SU-DHL-6 (cell line): ENCODE measurements at regions not wholly inside any gene's neighbourhood (a gene's known extent, or its start where the extent isn't known, plus 50 kb on each side); places are given as distances from the start of the nearest gene placed in this dataset.

Source experiments
- H2AFZ ChIP-seq: fragments of 200-600 bp; sonication (generic); 2 replicates; pipeline ENCODE4 v1.6.1; 2014; ENCODE audit warnings: low read depth, mild to moderate bottlenecking, moderate library complexity, mixed read lengths, antibody characterized with exemption, low read length; ENCODE audit not compliant: severe bottlenecking
- H3F3A ChIP-seq: fragments of 200-600 bp; shearing (Covaris generic); 2 replicates; pipeline ENCODE4 v1.6.0; 2016; ENCODE audit warnings: antibody characterized with exemption, mild to moderate bottlenecking; ENCODE audit not compliant: insufficient read depth
- H3K27ac ChIP-seq: fragments of 200-600 bp; sonication (generic); 2 replicates; pipeline ENCODE4 v1.5.1; 2016; ENCODE audit warnings: low read depth, mild to moderate bottlenecking, low read length, moderate library complexity, mixed read lengths
- H3K27me3 ChIP-seq: fragments of 200-600 bp; sonication (generic), shearing (Covaris generic); 2 replicates; pipeline ENCODE4 v1.6.0; 2014; ENCODE audit warnings: mild to moderate bottlenecking, low read length
- H3K36me3 ChIP-seq: fragments of 200-600 bp; sonication (generic); 2 replicates; pipeline ENCODE4 v1.6.1; 2014; ENCODE audit warnings: mild to moderate bottlenecking, low read length, mixed read lengths
- H3K4me2 ChIP-seq: fragments of 300-600, 200-600 bp; shearing (Covaris generic), sonication (generic); 2 replicates; pipeline ENCODE4 v1.6.0; 2014; ENCODE audit warnings: low read length, low read depth, mild to moderate bottlenecking; ENCODE audit not compliant: poor library complexity, severe bottlenecking
- H3K4me3 ChIP-seq: fragments of 200-600 bp; sonication (generic); 2 replicates; pipeline ENCODE4 v1.5.1; 2014; ENCODE audit warnings: antibody characterized with exemption, low read length, mild to moderate bottlenecking, mixed read lengths; ENCODE audit not compliant: insufficient read depth, poor library complexity, severe bottlenecking
- H3K79me2 ChIP-seq: fragments of 200-600 bp; sonication (generic); 2 replicates; pipeline ENCODE4 v1.6.1; 2014; ENCODE audit warnings: mild to moderate bottlenecking, low read length, moderate library complexity; ENCODE audit not compliant: insufficient read depth
- H3K9ac ChIP-seq: fragments of 200-600 bp; sonication (generic); 2 replicates; pipeline ENCODE4 v1.7.0; 2014; ENCODE audit warnings: mild to moderate bottlenecking, low read length
- H3K9me2 ChIP-seq: fragments of 200-600 bp; sonication (generic); replicated peaks from 2 replicates; pipeline ENCODE4 v1.6.1; 2014; ENCODE audit warnings: low read length; ENCODE audit not compliant: insufficient read depth
- H3K9me3 ChIP-seq: fragments of 200-600 bp; sonication (generic); 2 replicates; pipeline ENCODE4 v1.6.1; 2014; ENCODE audit warnings: low read length, mixed read lengths; ENCODE audit not compliant: insufficient read depth
- H4K20me1 ChIP-seq: fragments of 200-600 bp; sonication (generic); 2 replicates; pipeline ENCODE4 v1.6.1; 2014; ENCODE audit warnings: low read depth, mild to moderate bottlenecking, antibody characterized with exemption, low read length, moderate library complexity, mixed read lengths
- EZH2phosphoT487 ChIP-seq: fragments of 200-600 bp; sonication (generic), shearing (Covaris generic); conservative IDR thresholded peaks from 2 replicates; pipeline ENCODE4 v1.6.1; 2018; ENCODE audit warnings: mild to moderate bottlenecking, antibody characterized with exemption, low read length, moderate library complexity, mixed read lengths
- TF ChIP-seq, protein P1 (sequence below): fragments of 200-600 bp; sonication (generic); IDR thresholded peaks from one replicate; pipeline ENCODE4 v1.5.1; 2017; ENCODE audit warnings: antibody characterized with exemption, mild to moderate bottlenecking, low read length, moderate library complexity; ENCODE audit not compliant: insufficient read depth, poor library complexity, severe bottlenecking

DNA sequence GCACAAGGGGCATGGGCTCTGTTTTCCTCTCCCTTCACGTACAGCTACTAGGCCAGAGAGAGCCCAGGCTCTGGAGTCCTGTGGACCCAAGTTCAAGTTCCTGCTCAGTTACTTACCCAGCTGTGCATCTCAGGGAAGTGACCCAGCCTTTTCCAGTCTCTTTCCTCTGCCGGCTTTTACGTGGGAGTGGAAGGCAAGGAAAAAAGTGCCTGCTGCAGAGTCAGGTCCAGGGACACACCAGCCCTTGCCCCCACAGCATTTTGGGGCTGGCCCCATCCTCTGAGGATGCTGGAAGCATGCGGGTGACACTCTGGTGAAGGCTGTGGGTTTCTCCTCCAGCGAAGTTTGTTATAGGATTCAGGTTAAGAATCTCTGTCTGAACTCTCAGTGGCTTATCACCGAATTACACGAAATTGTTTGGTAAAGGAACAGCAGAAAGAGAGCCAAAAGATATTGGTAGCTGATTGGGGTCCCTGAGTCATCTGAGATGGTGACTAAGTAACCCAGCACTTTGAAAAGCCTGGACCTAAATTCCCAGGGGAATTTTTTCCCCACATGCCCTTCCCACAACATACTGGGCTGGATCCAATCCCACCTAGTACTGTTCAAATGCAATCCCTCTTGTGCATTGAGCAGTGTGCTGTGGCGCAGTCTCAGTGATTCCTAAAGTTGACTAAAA is 424.3 kb downstream of the RPS24 start:
- TF ChIP-seq, protein P1, sequence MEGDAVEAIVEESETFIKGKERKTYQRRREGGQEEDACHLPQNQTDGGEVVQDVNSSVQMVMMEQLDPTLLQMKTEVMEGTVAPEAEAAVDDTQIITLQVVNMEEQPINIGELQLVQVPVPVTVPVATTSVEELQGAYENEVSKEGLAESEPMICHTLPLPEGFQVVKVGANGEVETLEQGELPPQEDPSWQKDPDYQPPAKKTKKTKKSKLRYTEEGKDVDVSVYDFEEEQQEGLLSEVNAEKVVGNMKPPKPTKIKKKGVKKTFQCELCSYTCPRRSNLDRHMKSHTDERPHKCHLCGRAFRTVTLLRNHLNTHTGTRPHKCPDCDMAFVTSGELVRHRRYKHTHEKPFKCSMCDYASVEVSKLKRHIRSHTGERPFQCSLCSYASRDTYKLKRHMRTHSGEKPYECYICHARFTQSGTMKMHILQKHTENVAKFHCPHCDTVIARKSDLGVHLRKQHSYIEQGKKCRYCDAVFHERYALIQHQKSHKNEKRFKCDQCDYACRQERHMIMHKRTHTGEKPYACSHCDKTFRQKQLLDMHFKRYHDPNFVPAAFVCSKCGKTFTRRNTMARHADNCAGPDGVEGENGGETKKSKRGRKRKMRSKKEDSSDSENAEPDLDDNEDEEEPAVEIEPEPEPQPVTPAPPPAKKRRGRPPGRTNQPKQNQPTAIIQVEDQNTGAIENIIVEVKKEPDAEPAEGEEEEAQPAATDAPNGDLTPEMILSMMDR = no peak
- TF ChIP-seq EZH2phosphoT487 = no peak
- Histone ChIP-seq H3K4me2 (no peak overlapping the region), H3K27ac (no peak overlapping the region), H4K20me1 (no peaks in the 10 kb centered on the region), H3K9ac (no peak overlapping the region), H3K79me2 (no peaks in the 10 kb centered on the region), H3K4me3 (no peak overlapping the region), H3K36me3 (no peaks in the 10 kb centered on the region), H3K9me2 (no peaks in the 10 kb centered on the region), H3F3A (no peaks in the 10 kb centered on the region), H3K9me3 (no peaks in the 10 kb centered on the region), H2AFZ (no peak overlapping the region), H3K27me3 (no peaks in the 10 kb centered on the region)

DNA sequence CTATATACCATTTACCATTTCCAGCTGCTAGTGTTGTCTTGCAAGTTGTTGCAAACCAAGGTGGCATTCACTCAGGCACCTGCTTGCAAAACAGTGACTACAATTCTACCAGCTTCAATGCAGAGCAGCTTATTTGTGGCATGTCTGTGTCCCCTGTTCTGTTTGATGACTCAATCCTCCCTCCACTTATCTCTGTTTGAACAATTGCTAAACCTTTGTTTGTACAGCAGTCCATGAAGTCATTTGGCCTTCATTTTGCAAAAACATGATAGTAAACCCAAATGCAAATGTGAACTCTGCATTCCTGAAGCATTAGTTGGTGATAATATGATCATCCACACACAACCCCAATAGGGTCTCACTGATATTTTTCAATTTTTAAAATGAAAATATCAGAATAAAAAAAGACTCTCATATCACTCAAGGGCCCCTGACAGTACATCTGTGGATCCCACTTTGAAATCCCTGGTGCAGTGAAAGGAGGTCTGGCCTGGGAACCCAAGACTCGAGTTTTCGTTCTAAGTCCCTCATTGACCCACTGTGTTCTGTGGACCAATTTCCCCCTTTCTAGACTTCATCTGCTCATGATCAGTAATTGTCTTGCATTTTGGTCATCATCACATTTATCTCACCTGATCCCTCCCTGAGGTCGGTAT is 425.4 kb downstream of the RPS24 start:
- H3K27ac ChIP-seq = no peak overlapping the region

DNA sequence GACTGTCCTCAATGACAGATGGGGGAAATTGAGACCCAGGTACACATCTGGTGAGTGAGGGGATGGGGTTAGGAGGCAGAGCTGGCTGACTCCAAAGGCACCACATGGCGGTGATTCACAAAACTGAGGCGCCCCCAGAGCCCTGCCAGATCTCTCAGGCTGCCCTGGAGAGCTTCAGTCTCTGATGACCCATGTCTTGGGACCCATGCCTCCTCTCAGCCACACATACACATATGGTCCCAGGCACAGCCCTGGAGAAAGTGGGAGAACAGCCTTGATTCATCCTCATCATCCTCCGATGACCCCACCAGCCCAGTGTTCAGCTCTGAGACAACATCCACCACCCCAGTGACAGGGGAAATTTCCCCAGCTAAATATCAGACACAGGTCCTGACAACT is 426.0 kb downstream of the RPS24 start:
- TF ChIP-seq, protein P1 = no peak
- no peak for TF ChIP-seq EZH2phosphoT487
- no peak overlapping the region for H3K9ac ChIP-seq
- H3K36me3 ChIP-seq = no peaks in the 10 kb centered on the region
- no peaks in the 10 kb centered on the region for H3K27me3 ChIP-seq
- H3K27ac ChIP-seq = no peak overlapping the region
- no peaks in the 10 kb centered on the region for H3K9me3 ChIP-seq
- no peak overlapping the region for H3K4me3 ChIP-seq
- no peaks in the 10 kb centered on the region for H3K79me2 ChIP-seq
- H3K4me2 ChIP-seq = no peak overlapping the region
- no peaks in the 10 kb centered on the region for H4K20me1 ChIP-seq
- H3F3A ChIP-seq = no peaks in the 10 kb centered on the region
- H3K9me2 ChIP-seq = no peaks in the 10 kb centered on the region
- no peak overlapping the region for H2AFZ ChIP-seq

More for the DNA sequence above, 425.4 kb downstream of the RPS24 start:
- Histone ChIP-seq H3K9me3 (no peaks in the 10 kb centered on the region), H3K27me3 (no peaks in the 10 kb centered on the region), H3K4me3 (no peak overlapping the region), H3K9me2 (no peaks in the 10 kb centered on the region), H4K20me1 (no peaks in the 10 kb centered on the region), H3K4me2 (no peak overlapping the region), H3F3A (no peaks in the 10 kb centered on the region), H2AFZ (no peak overlapping the region), H3K9ac (no peak overlapping the region), H3K36me3 (no peaks in the 10 kb centered on the region), H3K79me2 (no peaks in the 10 kb centered on the region)
- TF ChIP-seq, protein P1 = no peak
- no peak for TF ChIP-seq EZH2phosphoT487
